GM19240 (cell line): ENCODE measurements at regions not wholly inside any gene's neighbourhood (a gene's known extent, or its start where the extent isn't known, plus 50 kb on each side); places are given as distances from the start of the nearest gene placed in this dataset.

Source experiments
- DNase-seq: peaks from one replicate; pipeline ENCODE4 v3.0.0; 2011; ENCODE audit warnings: low spot score; ENCODE audit not compliant: insufficient read length

GRCh38 chr12:114879354-114879753 lies 195.4 kb upstream of the TBX3 start:
- no peak for DNase-seq

- no peak for DNase-seq
Measured at GRCh38 chr12:114878781-114879180, 194.8 kb upstream of the TBX3 start.

GRCh38 chr12:114876968-114877680 lies 193.1 kb upstream of the TBX3 start:
- no peak for DNase-seq

GRCh38 chr12:114875313-114875712 lies 191.3 kb upstream of the TBX3 start:
- DNase-seq: no peak

GRCh38 chr12:114873656-114874055 lies 189.7 kb upstream of the TBX3 start:
- no peak for DNase-seq

GRCh38 chr12:114868995-114869834 lies 185.2 kb upstream of the TBX3 start:
- no peak for DNase-seq

GRCh38 chr12:114866331-114866730 lies 182.4 kb upstream of the TBX3 start:
- DNase-seq: no peak

GRCh38 chr12:114864837-114865551 lies 181.0 kb upstream of the TBX3 start:
- DNase-seq: no peak

- DNase-seq: no peak
Measured at GRCh38 chr12:114863911-114864310, 179.9 kb upstream of the TBX3 start.

- no peak for DNase-seq
Measured at GRCh38 chr12:114860969-114861368, 177.0 kb upstream of the TBX3 start.

GRCh38 chr12:114858388-114859146 lies 174.6 kb upstream of the TBX3 start:
- DNase-seq: no peak

- DNase-seq: no peak
Measured at GRCh38 chr12:114855678-114856077, 171.7 kb upstream of the TBX3 start.

- DNase-seq: no peak
Measured at GRCh38 chr12:114852976-114853529, 169.1 kb upstream of the TBX3 start.

- DNase-seq: no peak
Measured at GRCh38 chr12:114851981-114852380, 168.0 kb upstream of the TBX3 start.

- no peak for DNase-seq
Measured at GRCh38 chr12:114850661-114851275, 166.8 kb upstream of the TBX3 start.

GRCh38 chr12:114848666-114849065 lies 164.7 kb upstream of the TBX3 start:
- no peak for DNase-seq

GRCh38 chr12:114847441-114848035 lies 163.6 kb upstream of the TBX3 start:
- DNase-seq: no peak

- DNase-seq: no peak
Measured at GRCh38 chr12:114846771-114847170, 162.8 kb upstream of the TBX3 start.

GRCh38 chr12:114841557-114842251 lies 157.7 kb upstream of the TBX3 start:
- no peak for DNase-seq

- DNase-seq: no peak
Measured at GRCh38 chr12:114838480-114838879, 154.5 kb upstream of the TBX3 start.
